SKM-1 (cell line): ENCODE measurements at regions not wholly inside any gene's neighbourhood (a gene's known extent, or its start where the extent isn't known, plus 50 kb on each side); places are given as distances from the start of the nearest gene placed in this dataset.
"Not testable (repeated sequence)": the region's sequence is repeated elsewhere in the genome, so short reads cannot be mapped to it uniquely, and the experiment has no call there.

Experiments used
- DNase-seq: peaks from one replicate; lab custom pipeline; 2025; ENCODE audit not compliant: unreplicated experiment; lab: John Stamatoyannopoulos, UW

GRCh38 chr2:77578354-77578753 lies 56.2 kb upstream of the LRRTM4 start:
- DNase-seq, result no peak

DNA sequence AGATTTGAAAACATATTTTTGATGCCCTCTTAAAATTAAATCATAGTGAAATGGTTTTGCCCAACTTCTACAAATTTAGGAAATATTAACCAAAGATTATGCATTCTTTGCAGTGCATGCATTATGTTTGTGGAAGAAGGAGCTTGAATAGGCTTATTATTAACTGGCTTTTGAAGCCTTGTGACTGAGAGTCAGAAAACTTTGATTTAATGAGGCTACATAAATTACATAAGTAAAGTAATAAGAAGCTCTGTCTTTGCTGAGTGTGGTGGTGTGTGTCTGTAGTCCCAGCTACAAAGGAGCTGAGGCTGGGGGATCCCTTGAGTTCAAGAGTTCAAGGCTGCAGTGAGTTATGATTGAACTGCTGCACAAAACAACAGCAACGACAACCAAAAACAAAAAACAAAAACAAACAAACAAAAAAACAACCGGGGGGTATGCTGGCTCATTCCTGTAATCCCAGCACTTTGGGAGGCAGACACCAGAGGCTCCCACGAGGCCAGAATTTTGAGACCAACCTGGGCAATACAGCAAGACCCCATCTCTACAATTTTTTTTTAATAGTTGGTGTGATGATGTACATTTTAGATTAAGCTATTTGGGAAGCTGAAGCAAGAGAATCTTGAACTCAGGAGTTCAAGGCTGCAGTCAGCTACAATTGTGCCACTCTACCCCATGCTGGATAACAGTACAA lies 57.0 kb upstream of the LRRTM4 start:
- no peak for DNase-seq

DNA sequence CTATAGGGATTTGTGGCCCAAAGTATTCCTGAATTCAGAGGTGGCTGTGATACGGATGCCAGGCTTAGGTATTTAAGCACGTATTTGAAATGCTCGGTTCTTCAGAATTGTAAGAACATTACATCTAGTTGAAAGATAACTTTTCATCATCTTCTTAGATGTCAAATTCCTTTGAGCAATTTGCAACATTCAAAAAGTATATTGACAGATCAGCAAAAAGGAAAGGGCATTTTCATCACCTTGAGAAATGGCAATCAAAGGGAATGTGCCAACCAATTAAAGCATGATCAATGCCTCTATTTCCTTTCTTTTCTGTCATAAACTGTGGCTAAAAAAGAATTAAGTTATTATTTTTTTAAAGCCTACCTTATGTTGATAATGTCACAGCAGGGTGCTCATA lies 66.3 kb upstream of the LRRTM4 start:
- no peak for DNase-seq

GRCh38 chr2:77590298-77590917 lies 68.2 kb upstream of the LRRTM4 start:
- no peak for DNase-seq

GRCh38 chr2:77592955-77593354 lies 70.8 kb upstream of the LRRTM4 start:
- not testable (repeated sequence) for DNase-seq

- DNase-seq, result no peak
Observed at GRCh38 chr2:77602771-77603170, 80.6 kb upstream of the LRRTM4 start.

GRCh38 chr2:77604953-77605929 lies 83.1 kb upstream of the LRRTM4 start:
- no peak for DNase-seq

DNA sequence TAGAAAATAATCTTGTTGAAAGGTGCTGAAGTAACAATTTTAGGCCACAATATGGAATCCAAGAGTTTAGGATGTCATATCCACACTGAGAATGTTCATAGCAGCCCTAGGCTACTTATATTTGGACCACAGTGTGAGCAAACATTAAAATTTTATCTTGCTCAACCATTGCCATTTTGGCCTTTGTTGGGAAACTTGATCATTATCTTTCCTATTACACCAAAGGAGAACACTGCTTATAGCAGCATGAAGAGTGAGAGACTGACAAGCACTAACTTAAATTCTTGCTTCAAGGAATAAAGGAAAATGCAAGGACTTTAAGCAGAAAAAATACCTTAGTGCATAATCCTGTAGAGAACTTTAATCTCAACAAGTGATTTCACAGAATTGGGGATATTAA lies 86.3 kb upstream of the LRRTM4 start:
- DNase-seq, result no peak

DNA sequence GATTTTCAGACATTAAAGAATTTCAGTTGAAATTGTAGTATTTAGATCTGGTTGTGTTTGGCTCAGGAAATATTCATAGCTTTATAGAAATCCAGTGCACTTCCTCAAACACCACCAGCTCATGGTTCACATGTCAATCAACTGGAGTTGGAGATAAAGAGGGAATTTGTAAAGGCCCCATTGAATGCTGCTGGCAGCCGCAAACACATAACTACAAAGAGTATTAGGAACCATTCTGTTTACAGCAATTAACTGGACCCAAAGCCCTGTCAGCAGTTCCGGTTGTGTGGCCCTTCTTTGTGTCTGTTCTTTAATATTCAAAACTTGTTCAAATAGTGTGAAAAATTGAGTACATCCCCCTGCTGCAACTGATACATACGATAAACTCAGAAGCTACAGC lies 107.4 kb upstream of the LRRTM4 start:
- no peak for DNase-seq

DNA sequence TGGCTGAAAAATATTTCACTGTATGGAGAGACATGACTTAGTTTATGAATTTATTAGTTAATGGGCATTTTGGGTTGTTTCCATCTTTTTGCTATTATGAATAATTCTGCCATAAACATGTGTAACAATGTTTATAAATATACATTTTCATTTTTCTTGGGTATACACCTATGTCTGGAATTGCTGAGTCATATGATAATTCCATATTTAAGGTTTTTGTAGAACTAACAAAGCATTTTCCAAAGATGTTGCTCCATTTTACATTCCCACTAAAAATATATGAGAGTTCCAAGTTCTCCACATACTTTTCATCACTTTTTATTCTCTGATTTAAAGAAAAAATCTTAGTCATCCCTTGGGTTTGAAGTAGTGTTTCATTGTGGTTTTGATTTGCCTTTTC lies 108.8 kb upstream of the LRRTM4 start:
- DNase-seq, result no peak

- no peak for DNase-seq
Observed at GRCh38 chr2:77633601-77634000, 111.4 kb upstream of the LRRTM4 start.

DNA sequence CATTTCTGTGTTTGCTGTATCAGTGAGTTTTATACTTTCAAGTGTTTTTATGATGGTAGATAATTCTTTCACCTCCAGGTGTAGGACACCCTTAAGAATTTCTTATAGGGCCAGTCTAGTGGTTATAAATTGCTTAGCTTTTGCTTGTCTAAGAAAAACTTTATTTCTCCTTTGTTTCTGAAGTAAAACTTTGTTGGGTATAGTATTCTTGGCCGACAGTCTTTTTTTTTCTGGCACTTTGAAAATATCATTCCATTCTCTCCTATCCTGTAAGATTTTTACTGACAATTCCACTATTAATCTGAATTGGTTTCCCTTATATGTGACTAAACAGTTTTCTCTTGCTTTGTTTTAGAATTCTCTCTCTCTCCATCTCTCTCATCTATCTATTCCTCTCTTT lies 118.7 kb upstream of the LRRTM4 start:
- no peak for DNase-seq

GRCh38 chr2:77642339-77642738 lies 120.2 kb upstream of the LRRTM4 start:
- no peak for DNase-seq

GRCh38 chr2:77649856-77650255 lies 127.7 kb upstream of the LRRTM4 start:
- no peak for DNase-seq

- DNase-seq, result no peak
Observed at GRCh38 chr2:77652499-77652898, 130.3 kb upstream of the LRRTM4 start.

DNA sequence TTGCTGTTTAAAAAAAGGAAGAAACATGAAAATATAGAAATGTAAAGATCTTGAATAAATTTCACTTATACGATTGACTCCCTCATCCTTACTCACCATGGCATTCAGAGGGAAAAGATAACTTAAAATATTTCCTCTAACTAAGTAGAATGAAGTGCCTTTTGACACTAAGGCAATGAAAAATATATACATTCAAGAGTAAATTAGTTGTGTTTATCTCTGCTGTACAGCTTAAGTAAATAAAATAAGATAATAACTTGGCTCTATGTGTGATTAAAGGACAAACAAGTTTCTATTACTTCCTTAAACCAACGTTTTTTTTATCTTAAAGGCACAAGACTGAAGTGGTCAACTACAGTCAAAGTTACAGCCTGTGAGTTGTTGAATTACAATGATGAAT lies 142.3 kb upstream of the LRRTM4 start:
- no peak for DNase-seq

DNA sequence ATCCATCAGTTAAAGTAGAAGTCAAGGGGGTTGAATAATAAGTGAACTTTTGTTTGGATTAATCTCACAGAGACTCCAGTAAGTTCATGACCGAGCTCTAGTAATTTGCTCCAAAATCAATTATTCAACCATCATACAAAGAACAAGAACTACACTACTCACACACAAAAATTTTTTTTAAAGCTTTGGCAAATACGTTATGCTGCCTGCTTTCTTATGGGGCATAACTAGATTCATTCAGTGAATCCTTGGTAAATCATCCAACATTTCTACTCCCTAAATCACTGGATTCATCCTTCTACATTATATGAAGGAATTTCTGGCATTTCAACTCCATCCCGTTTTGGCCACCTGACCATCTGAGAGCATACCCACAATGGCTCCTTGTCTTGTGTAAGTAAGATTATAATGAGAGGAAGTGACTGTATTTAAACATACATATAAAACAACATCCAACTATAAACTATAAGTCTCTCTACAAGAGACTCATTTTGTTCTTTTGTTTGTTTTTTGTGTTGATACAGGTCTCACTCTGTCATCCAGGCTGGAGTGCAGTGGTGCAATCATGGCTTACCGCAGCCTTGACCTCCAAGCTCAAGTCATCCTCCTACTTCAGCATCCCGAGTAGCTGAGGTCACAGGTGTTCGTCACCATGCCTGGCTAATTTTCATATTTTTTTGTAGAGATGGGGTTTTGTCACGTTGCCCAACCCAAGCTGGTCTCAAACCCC lies 144.2 kb upstream of the LRRTM4 start:
- no peak for DNase-seq

GRCh38 chr2:77684543-77685319 lies 162.6 kb upstream of the LRRTM4 start:
- DNase-seq, result not testable (repeated sequence)

GRCh38 chr2:77712601-77713000 lies 190.4 kb upstream of the LRRTM4 start:
- no peak for DNase-seq

- DNase-seq, result no peak
Observed at GRCh38 chr2:77713412-77713811, 191.2 kb upstream of the LRRTM4 start.
